ENCODE measurements at regions not wholly inside any gene's neighbourhood (a gene's known extent, or its start where the extent isn't known, plus 50 kb on each side); places are given as distances from the start of the nearest gene placed in this dataset.
"Not testable (repeated sequence)": the region's sequence is repeated elsewhere in the genome, so short reads cannot be mapped to it uniquely, and the experiment has no call there.

DNA sequence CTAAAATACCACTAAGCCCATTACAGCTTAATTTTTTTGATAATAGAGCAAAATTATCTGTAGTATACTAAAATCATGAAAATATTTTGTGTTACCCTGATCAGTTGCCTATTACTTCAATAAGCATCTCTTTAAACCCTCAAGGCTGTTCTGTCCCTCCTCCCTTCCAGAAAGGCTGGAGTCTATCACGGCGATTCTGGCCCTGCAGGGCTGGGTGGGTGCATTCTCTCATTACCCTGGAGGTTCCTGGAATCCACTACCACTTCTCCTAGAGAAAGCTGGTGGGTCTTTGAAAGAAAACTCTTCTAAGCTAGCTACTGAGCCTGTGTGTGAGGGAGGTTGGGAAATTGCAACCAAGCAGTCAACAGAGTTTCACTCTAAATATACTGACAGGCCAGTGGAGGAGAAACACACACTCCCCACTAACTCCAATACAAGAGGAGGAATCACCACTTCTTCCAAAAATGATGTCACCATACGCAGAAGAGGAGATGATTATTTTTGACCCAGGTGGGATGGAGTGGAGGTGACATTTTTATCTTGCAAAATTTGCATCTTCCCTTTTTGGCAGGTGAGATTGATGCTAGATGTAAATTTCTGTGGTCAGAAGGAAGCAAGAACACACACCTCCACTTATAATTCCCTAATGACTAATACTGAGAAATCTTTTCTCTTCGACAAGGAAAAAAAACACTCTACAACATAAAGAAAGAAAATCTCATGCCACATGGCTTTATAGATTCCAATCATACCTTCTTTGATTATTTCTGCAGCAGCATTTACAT, 182.3 kb upstream of the PHACTR1 start:
- no peak overlapping the region for H3K4me3 Mint-ChIP-seq
- H3K9me3 Mint-ChIP-seq: no peaks in the 10 kb centered on the region
- H3K27ac Mint-ChIP-seq: no peak overlapping the region
- no peaks in the 10 kb centered on the region for H3K27me3 Mint-ChIP-seq
- no peaks in the 10 kb centered on the region for H3K36me3 Mint-ChIP-seq (ENCODE audit: low read depth)
- H3K4me1 Mint-ChIP-seq (ENCODE audit: low read depth): no peaks in the 10 kb centered on the region
- intact Hi-C loops (cut with micrococcal nuclease): no loop called here

DNA sequence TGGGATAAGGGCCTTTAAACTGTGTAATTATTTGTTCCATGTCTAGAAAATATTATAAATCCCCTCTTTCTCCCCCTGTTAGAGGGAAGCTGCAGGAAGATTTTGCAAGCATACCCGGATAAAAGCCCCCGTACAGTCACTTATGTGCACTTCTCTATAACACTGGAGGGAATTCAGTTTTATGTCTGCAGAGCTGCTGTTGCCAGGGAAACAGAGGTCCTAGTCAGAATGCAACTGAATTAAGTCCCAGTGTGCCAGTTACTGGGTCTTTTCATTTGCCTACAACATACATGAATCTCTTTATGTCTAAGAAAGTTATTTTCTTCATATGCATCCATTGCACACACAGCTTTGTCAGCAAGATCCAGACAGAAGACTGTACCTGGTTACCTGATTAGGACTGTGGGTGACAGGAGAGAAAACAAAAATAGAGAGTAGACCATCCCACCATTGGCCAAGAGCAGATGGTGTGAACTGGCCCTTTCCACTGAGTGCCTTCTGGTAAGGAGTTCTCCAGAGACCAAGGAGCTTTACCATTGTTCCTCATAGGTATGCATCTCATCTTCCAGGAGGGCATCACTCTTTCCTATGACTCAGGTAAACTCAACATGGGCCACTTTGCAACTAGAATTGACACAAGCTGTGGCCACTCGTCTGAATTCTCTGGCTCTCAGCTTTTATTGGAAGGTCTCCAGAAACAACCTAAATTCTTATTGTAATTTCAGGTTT, 180.8 kb upstream of the PHACTR1 start:
- H3K27me3 Mint-ChIP-seq: no peaks in the 10 kb centered on the region
- no peaks in the 10 kb centered on the region for H3K4me1 Mint-ChIP-seq (ENCODE audit: low read depth)
- intact Hi-C loops (cut with micrococcal nuclease): no loop called here
- no peak overlapping the region for H3K4me3 Mint-ChIP-seq
- H3K27ac Mint-ChIP-seq: no peak overlapping the region
- no peaks in the 10 kb centered on the region for H3K9me3 Mint-ChIP-seq
- no peaks in the 10 kb centered on the region for H3K36me3 Mint-ChIP-seq (ENCODE audit: low read depth)

DNA sequence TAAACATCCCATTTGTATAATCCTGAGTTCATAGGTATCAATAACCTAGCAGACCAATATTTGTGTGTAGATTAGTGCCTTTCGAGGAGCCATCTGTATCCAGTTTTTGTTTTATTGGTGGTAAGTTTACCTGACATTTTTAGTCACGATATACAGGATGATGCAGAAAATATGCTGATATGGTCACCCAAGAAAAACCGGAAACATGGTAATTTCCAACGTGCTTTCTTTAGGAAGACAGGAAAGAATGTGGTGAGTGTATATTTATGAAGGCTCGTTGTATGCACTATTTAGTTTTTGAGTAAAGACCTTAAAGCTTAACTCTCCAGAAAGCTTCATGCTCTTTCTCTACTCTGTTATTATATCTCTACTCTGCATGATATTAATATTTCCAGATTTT, 180.2 kb upstream of the PHACTR1 start:
- intact Hi-C loops (cut with micrococcal nuclease): no loop called here
- H3K27ac Mint-ChIP-seq: no peak overlapping the region
- no peaks in the 10 kb centered on the region for H3K9me3 Mint-ChIP-seq
- H3K4me1 Mint-ChIP-seq (ENCODE audit: low read depth): no peaks in the 10 kb centered on the region
- H3K36me3 Mint-ChIP-seq (ENCODE audit: low read depth): no peaks in the 10 kb centered on the region
- no peak overlapping the region for H3K4me3 Mint-ChIP-seq
- no peaks in the 10 kb centered on the region for H3K27me3 Mint-ChIP-seq

DNA sequence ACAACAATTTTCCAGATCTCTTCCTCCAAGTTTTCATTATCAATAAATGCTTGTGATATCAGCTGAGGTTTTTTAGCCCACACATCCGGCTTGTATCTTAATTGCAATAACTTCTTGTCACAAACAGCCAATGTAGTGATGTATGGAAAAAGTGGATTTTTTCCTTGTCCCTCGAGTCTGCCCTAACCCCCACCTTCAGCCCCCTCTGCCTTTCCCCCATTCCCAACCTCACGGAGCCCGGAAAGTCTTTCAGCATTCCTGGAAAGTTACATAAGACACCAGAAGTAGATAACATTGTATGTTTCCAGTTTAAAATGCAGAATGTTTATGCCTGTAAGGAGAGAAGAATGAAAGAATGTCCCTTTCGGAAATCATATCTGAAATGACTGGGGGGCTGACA, 179.2 kb upstream of the PHACTR1 start:
- Mint-ChIP-seq H3K36me3 (ENCODE audit: low read depth) (no peaks in the 10 kb centered on the region), H3K4me3 (no peak overlapping the region), H3K27me3 (no peaks in the 10 kb centered on the region), H3K27ac (no peak overlapping the region), H3K9me3 (peaks cover 3% of the 10 kb centered on the region), H3K4me1 (ENCODE audit: low read depth) (no peaks in the 10 kb centered on the region)
- intact Hi-C loops (cut with micrococcal nuclease): no loop called here

DNA sequence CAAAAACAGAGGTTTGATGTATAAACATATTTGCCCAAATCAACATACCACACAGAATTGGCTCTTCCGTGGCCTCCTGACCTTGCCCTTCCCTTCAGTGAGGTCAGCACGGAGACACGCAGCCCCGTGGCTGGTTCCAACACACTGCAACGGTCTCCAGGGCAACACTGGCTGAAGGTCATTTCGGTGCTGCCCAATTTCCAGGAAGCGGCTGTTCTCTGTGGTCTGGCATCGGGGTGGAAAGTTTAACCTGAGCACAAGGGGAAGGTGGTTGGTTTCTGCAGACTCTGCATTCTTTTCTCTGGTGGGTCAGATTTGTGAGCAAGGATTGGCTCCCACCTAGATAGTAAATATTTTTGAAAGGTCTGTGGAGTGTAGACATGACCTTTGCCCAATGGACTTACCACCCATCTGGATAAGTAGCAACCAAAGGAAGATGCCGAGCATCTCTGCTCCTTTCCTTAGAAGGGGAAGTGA, 177.6 kb upstream of the PHACTR1 start:
- Mint-ChIP-seq H3K4me3 (no peak overlapping the region), H3K36me3 (ENCODE audit: low read depth) (no peaks in the 10 kb centered on the region), H3K27me3 (no peaks in the 10 kb centered on the region), H3K27ac (no peak overlapping the region), H3K9me3 (peaks cover 6% of the 10 kb centered on the region), H3K4me1 (ENCODE audit: low read depth) (no peaks in the 10 kb centered on the region)
- intact Hi-C loops (cut with micrococcal nuclease): no loop called here

DNA sequence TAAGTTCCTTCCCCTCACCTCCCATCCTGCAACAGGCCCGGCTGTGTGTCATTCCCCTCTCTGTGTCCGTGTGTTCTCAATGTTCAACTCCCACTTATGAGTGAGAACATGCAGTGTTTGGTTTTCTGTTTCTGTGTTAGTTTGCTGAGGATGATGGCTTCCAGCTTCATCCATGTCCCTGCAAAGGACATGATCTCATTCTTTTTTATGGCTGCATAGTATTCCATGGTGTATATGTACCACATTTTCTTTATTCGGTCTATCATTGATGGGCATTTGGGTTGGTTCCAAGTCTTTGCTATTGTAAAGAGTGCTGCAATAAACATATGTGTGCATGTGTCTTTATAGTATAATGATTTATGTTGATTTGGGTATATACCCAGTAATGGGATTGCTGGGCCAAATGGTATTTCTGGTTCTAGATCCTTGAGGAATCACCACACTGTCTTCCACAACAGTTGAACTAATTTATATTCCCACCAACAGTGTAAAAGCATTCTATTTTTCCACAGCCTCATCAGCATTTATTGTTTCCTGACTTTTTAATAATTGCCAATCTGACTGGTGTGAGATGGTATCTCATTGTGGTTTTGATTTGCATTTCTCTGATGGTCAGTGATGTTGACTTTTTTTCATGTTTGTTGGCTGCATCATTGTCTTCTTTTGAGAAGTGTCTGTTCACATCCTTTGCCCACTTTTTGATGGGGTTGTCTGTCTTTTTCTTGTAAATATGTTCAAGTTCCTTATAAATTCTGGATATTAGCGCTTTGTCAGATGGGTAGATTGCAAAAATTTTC, 174.1 kb upstream of the PHACTR1 start:
- H3K27ac Mint-ChIP-seq; H3K9me3 Mint-ChIP-seq; H3K4me1 Mint-ChIP-seq (ENCODE audit: low read depth); intact Hi-C loops (cut with micrococcal nuclease); H3K27me3 Mint-ChIP-seq; H3K36me3 Mint-ChIP-seq (ENCODE audit: low read depth); H3K4me3 Mint-ChIP-seq: not testable (repeated sequence)

DNA sequence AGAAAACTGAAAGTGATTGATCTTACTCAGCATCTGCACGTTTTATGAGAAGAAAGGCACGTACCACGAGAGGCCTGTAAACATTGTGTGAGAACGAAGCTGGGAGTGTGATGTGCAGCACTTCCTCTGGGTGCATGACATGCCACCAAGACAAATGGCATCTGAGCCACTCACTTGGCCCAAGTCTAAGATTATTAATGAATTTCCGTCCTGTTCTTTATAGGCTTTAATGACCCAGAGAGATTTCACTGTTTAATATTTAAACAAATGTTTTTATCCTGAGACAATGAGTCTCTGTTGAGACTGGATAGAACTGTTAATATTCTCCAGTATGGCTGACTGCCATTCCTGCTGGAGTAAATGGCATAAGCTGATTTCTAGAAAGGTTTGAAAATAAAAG, 172.6 kb upstream of the PHACTR1 start:
- no peaks in the 10 kb centered on the region for H3K4me1 Mint-ChIP-seq (ENCODE audit: low read depth)
- no peak overlapping the region for H3K4me3 Mint-ChIP-seq
- no peaks in the 10 kb centered on the region for H3K36me3 Mint-ChIP-seq (ENCODE audit: low read depth)
- H3K9me3 Mint-ChIP-seq: peaks cover 6% of the 10 kb centered on the region
- H3K27ac Mint-ChIP-seq: no peak overlapping the region
- H3K27me3 Mint-ChIP-seq: peaks cover 2% of the 10 kb centered on the region
- intact Hi-C loops (cut with micrococcal nuclease): no loop called here

DNA sequence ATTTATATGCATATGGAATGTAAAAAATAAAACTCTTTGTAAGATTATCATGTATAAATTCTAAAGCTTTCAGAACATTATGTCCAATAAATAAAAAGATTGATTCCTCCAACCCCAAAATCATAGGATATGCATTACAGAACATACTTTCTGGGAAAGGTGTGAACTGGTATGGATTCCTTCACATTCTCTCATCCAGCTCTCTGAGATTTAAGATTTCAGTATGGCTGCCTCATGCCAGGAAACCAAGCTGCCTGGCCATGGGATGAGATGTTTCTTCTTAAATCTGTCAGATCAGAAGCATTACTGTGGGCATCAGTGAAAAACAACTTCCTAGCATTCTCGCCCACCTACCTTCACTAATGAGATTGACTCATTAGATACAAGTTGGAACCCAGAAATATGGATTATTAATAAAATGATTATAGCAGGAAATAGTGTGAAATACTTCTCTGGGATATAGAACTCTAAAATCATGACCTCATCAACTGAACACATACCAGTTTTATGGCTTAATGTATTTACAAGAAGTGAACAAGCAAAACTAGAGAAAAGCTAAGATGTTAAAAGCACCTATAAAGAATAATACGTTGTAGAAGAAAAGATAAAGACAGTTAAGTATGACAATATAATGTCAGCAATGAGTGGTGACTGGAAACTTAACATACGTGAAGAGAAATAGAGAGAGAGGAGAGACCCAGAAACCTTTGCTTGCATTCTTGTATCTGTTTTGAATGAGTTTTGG, 171.6 kb upstream of the PHACTR1 start:
- H3K9me3 Mint-ChIP-seq: peaks cover 6% of the 10 kb centered on the region
- H3K4me1 Mint-ChIP-seq (ENCODE audit: low read depth): no peaks in the 10 kb centered on the region
- no peak overlapping the region for H3K4me3 Mint-ChIP-seq
- intact Hi-C loops (cut with micrococcal nuclease): no loop called here
- no peaks in the 10 kb centered on the region for H3K36me3 Mint-ChIP-seq (ENCODE audit: low read depth)
- H3K27me3 Mint-ChIP-seq: peaks cover 2% of the 10 kb centered on the region
- H3K27ac Mint-ChIP-seq: no peak overlapping the region

DNA sequence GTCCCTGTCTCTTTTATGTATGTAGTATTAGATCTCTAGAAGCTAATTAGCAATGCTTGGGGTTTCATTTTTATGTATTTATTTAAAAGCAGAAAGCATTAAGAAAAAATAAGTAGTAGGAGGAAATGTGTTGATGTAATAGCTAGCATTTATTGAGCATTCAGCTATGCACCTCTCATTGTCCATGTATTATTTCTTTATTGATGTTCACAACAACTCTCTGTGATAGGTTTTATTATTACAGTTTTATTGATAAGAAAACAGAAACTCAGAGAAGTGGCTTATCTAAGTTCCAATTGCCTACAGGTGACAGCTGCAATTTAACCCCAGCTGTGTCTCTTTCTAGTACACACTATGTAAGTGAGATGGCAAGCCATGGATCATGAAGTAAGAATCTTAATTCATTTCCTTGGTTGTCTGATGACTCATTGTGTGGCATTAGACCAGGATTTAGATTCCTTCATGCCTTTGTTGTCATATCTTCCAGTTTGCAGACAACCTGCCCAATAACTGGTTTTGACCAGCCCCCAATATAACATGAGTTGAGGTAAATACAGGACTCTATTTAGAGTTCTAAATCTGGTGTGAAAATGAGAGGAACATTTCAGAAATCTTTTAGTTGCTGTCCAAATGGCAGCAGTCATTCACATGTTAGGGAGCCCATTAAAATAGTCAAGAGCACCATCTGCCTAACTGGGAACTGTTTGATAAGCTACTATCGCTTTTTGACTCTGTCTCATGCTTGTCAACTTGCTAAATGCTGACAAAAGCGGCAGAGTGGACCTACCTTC, 170.8 kb upstream of the PHACTR1 start:
- intact Hi-C loops (cut with micrococcal nuclease): no loop called here
- no peak overlapping the region for H3K27ac Mint-ChIP-seq
- peaks cover 2% of the 10 kb centered on the region for H3K27me3 Mint-ChIP-seq
- no peak overlapping the region for H3K4me3 Mint-ChIP-seq
- H3K9me3 Mint-ChIP-seq: peaks cover 6% of the 10 kb centered on the region
- H3K36me3 Mint-ChIP-seq (ENCODE audit: low read depth): no peaks in the 10 kb centered on the region
- H3K4me1 Mint-ChIP-seq (ENCODE audit: low read depth): no peaks in the 10 kb centered on the region

DNA sequence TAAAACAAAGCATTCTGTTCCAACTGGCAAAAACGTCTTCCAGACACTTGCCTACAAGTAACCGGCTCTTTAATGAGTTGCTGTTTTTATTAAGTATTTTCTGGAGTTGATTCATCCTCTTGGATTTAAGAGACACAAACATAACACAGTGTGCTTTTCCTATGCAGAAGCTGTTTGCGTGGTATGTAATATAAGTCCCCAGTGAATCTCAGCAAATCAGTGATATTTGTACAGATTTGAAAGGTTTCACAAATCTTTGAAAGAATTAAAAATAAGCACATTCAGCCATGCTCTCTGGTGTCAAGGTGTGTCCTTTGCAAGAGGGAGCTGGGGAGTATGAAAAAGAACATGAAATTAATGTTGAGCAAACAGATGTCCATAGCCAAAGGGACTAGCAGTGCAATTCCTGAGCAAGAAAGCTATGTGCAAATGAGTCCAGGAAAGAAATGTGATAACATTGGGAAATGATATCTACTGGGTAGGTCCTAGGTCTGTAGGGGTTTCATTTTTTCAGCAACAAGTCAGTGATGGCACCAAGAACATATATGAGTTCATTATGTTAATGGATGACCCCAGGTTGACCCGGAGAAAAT, 170.1 kb upstream of the PHACTR1 start:
- no peaks in the 10 kb centered on the region for H3K4me1 Mint-ChIP-seq (ENCODE audit: low read depth)
- no peak overlapping the region for H3K4me3 Mint-ChIP-seq
- intact Hi-C loops (cut with micrococcal nuclease): no loop called here
- peaks cover 2% of the 10 kb centered on the region for H3K27me3 Mint-ChIP-seq
- no peaks in the 10 kb centered on the region for H3K36me3 Mint-ChIP-seq (ENCODE audit: low read depth)
- peaks cover 6% of the 10 kb centered on the region for H3K9me3 Mint-ChIP-seq
- no peak overlapping the region for H3K27ac Mint-ChIP-seq

DNA sequence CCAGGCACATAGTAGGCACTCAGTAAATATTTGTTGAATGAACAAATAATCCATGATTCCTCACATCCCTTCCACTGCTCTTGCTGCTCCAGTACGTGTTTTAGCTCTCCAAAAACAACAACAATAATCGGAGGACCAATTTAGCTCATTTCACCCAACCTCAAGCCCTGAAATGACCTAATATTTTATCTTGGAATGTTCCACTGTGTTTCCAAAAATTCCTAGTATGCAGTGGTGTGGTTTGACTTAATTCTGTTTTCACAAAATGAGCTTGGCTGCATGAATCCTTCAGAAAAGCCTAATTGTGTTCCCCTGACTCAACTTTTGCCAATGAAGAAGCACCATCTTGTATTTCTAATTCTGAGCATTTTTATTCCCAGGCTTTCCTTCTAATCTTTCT, 168.0 kb upstream of the PHACTR1 start:
- H3K36me3 Mint-ChIP-seq (ENCODE audit: low read depth): no peaks in the 10 kb centered on the region
- intact Hi-C loops (cut with micrococcal nuclease): no loop called here
- peaks cover 2% of the 10 kb centered on the region for H3K27me3 Mint-ChIP-seq
- no peak overlapping the region for H3K4me3 Mint-ChIP-seq
- H3K27ac Mint-ChIP-seq: no peak overlapping the region
- no peaks in the 10 kb centered on the region for H3K9me3 Mint-ChIP-seq
- no peaks in the 10 kb centered on the region for H3K4me1 Mint-ChIP-seq (ENCODE audit: low read depth)

DNA sequence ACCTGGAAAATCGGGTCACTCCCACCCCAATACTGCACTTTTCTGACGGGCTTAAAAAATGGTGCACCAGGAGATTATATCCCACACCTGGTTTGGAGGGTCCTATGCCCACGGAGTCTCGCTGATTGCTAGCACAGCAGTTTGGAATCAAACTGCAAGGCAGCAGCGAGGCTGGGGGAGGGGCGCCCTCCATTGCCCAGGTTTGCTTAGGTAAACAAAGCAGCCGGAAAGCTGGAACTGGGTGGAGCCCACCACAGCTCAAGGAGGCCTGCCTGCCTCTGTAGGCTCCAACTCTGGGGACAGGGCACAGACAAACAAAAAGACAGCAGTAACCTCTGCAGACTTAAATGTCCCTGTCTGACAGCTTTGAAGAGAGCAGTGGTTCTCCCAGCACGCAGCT, 167.1 kb upstream of the PHACTR1 start:
- not testable (repeated sequence) for H3K4me3 Mint-ChIP-seq; H3K4me1 Mint-ChIP-seq (ENCODE audit: low read depth); H3K27me3 Mint-ChIP-seq

DNA sequence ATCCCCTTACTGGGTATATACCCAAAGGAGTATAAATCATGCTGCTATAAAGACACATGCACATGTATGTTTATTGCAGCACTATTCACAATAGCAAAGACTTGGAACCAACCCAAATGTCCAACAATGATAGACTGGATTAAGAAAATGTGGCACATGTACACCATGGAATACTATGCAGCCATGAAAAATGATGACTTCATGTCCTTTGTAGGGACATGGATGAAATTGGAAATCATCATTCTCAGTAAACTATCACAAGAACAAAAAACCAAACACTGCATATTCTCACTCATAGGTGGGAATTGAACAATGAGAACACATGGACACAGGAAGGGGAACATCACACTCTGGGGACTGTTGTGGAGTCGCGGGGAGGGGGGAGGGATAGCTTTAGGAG, 161.7 kb upstream of the PHACTR1 start:
- H3K4me3 Mint-ChIP-seq; H3K36me3 Mint-ChIP-seq (ENCODE audit: low read depth); H3K27me3 Mint-ChIP-seq; intact Hi-C loops (cut with micrococcal nuclease); H3K27ac Mint-ChIP-seq; H3K4me1 Mint-ChIP-seq (ENCODE audit: low read depth); H3K9me3 Mint-ChIP-seq: not testable (repeated sequence)

More for the DNA sequence above, 167.1 kb upstream of the PHACTR1 start:
- H3K27ac Mint-ChIP-seq; H3K36me3 Mint-ChIP-seq (ENCODE audit: low read depth); intact Hi-C loops (cut with micrococcal nuclease); H3K9me3 Mint-ChIP-seq: not testable (repeated sequence)

Measured in dendritic cell treated with granulocyte-macrophage colony-stimulating factor and Interleukin-4, amounts not matched to agents 40 ng/mL and 50 ng/mL, for 4 days (primary cell).